ENCODE measurements at regions not wholly inside any gene's neighbourhood (a gene's known extent, or its start where the extent isn't known, plus 50 kb on each side); places are given as distances from the start of the nearest gene placed in this dataset.

GRCh38 chr16:26454102-26454501 is 612.6 kb upstream of the C16orf82 start:
- DNase-seq, result no peak
- Histone ChIP-seq H3K36me3 (ENCODE audit: insufficient read depth, low read length) (no peaks in the 10 kb centered on the region), H3K27ac (ENCODE audit: low read depth in 1 of 2, low read length in 2 of 2) (no peak overlapping the region), H3K9me3 (ENCODE audit: control insufficient read depth in 1 of 2, insufficient read depth in 1 of 2, low read length in 2 of 2) (no peaks in the 10 kb centered on the region), H3K4me1 (ENCODE audit: insufficient read depth, low read length) (no peaks in the 10 kb centered on the region), H3K27me3 (ENCODE audit: control insufficient read depth in 1 of 2, insufficient read depth in 2 of 2, low read length in 2 of 2) (no peaks in the 10 kb centered on the region), H3K4me3 (ENCODE audit: low read length) (no peak overlapping the region)
- no peak overlapping the region for H3K4me3 Mint-ChIP-seq
- no peaks in the 10 kb centered on the region for H3K4me1 Mint-ChIP-seq (ENCODE audit: low read depth)
- TF ChIP-seq, protein P1, sequence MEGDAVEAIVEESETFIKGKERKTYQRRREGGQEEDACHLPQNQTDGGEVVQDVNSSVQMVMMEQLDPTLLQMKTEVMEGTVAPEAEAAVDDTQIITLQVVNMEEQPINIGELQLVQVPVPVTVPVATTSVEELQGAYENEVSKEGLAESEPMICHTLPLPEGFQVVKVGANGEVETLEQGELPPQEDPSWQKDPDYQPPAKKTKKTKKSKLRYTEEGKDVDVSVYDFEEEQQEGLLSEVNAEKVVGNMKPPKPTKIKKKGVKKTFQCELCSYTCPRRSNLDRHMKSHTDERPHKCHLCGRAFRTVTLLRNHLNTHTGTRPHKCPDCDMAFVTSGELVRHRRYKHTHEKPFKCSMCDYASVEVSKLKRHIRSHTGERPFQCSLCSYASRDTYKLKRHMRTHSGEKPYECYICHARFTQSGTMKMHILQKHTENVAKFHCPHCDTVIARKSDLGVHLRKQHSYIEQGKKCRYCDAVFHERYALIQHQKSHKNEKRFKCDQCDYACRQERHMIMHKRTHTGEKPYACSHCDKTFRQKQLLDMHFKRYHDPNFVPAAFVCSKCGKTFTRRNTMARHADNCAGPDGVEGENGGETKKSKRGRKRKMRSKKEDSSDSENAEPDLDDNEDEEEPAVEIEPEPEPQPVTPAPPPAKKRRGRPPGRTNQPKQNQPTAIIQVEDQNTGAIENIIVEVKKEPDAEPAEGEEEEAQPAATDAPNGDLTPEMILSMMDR (IDR thresholded peaks at IDR 0.05), result no peak
- no peak for ATAC-seq (ENCODE audit: poor library complexity)
- H3K27ac Mint-ChIP-seq, result no peak overlapping the region
- intact Hi-C loops (cut with DNase I, micrococcal nuclease), result no loop called here
- H3K27me3 Mint-ChIP-seq, result peaks cover 16% of the 10 kb centered on the region
- ChIA-PET POLR2A (no interaction called here), CTCF (no interaction called here)
- peaks cover 2% of the 10 kb centered on the region for H3K9me3 Mint-ChIP-seq
- H3K36me3 Mint-ChIP-seq (ENCODE audit: low read depth), result no peaks in the 10 kb centered on the region

DNA sequence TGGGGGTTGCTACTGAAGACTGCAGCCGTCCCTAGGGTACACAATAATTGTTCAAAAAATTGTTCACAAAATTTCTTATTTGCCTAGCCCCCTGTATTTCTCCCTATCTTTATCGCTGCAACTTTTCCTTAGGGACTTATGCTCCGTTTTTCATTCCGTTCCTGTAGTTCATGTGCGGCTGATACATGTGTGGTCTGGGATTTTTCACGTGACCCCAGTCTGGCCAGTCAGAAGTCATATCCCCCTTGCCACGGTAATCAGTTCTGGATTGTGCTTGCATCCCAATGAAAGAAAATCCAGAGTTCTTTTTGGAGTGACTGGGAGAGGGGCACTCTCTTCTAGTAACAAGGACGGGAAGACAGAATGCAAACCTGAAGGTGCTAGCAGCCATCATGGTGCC is 610.7 kb upstream of the C16orf82 start:
- intact Hi-C loops (cut with DNase I, micrococcal nuclease), result no loop called here
- no peak for DNase-seq
- H3K4me1 ChIP-seq (ENCODE audit: insufficient read depth, low read length), result no peaks in the 10 kb centered on the region

GRCh38 chr16:26457095-26457494 is 609.6 kb upstream of the C16orf82 start:
- Histone ChIP-seq H3K4me3 (ENCODE audit: low read length) (no peak overlapping the region), H3K27me3 (ENCODE audit: control insufficient read depth in 1 of 2, insufficient read depth in 2 of 2, low read length in 2 of 2) (peaks cover 0 to 6% of the 10 kb centered on the region in 2 experiments), H3K27ac (ENCODE audit: low read depth in 1 of 2, low read length in 2 of 2) (no peak overlapping the region), H3K9me3 (ENCODE audit: control insufficient read depth in 1 of 2, insufficient read depth in 1 of 2, low read length in 2 of 2) (no peaks in the 10 kb centered on the region), H3K36me3 (ENCODE audit: insufficient read depth, low read length) (no peaks in the 10 kb centered on the region), H3K4me1 (ENCODE audit: insufficient read depth, low read length) (no peaks in the 10 kb centered on the region)
- ChIA-PET POLR2A (no interaction called here), CTCF (interaction anchor here (0.7 kb wide), 1 partner anchor 189 kb away, joined by 3 read pairs; no protein-coding TSS in a partner anchor)
- Mint-ChIP-seq H3K9me3 (peaks cover 2% of the 10 kb centered on the region), H3K4me3 (no peak overlapping the region), H3K36me3 (ENCODE audit: low read depth) (no peaks in the 10 kb centered on the region), H3K27me3 (peaks cover 32% of the 10 kb centered on the region), H3K4me1 (ENCODE audit: low read depth) (no peaks in the 10 kb centered on the region), H3K27ac (no peak overlapping the region)
- intact Hi-C loops (cut with DNase I, micrococcal nuclease), result no loop called here
- TF ChIP-seq, protein P1 (IDR thresholded peaks at IDR 0.05), result no peak
- ATAC-seq (ENCODE audit: poor library complexity), result no peak
- no peak for DNase-seq

More for the DNA sequence above, 610.7 kb upstream of the C16orf82 start:
- Mint-ChIP-seq H3K4me3 (no peak overlapping the region), H3K4me1 (ENCODE audit: low read depth) (no peaks in the 10 kb centered on the region), H3K9me3 (peaks cover 2% of the 10 kb centered on the region), H3K36me3 (ENCODE audit: low read depth) (no peaks in the 10 kb centered on the region), H3K27me3 (peaks cover 25% of the 10 kb centered on the region), H3K27ac (no peak overlapping the region)
- ATAC-seq (ENCODE audit: poor library complexity), result no peak
- POLR2A ChIA-PET, result no interaction called here
- peaks cover 0 to 2% of the 10 kb centered on the region in 2 experiments for H3K27me3 ChIP-seq (ENCODE audit: control insufficient read depth in 1 of 2, insufficient read depth in 2 of 2, low read length in 2 of 2)
- H3K4me3 ChIP-seq (ENCODE audit: low read length), result no peak overlapping the region
- CTCF ChIA-PET, result interaction anchor here (0.9 kb wide), 1 partner anchor 12 kb away, joined by 3 read pairs; no protein-coding TSS in a partner anchor
- TF ChIP-seq, protein P1 (IDR thresholded peaks at IDR 0.05), result no peak
- no peaks in the 10 kb centered on the region for H3K9me3 ChIP-seq (ENCODE audit: control insufficient read depth in 1 of 2, insufficient read depth in 1 of 2, low read length in 2 of 2)
- no peaks in the 10 kb centered on the region for H3K36me3 ChIP-seq (ENCODE audit: insufficient read depth, low read length)
- no peak overlapping the region for H3K27ac ChIP-seq (ENCODE audit: low read depth in 1 of 2, low read length in 2 of 2)
